TTC549 (cell line): ENCODE measurements at regions not wholly inside any gene's neighbourhood (a gene's known extent, or its start where the extent isn't known, plus 50 kb on each side); places are given as distances from the start of the nearest gene placed in this dataset.
"Not testable (repeated sequence)": the region's sequence is repeated elsewhere in the genome, so short reads cannot be mapped to it uniquely, and the experiment has no call there.

Source experiments
- FAIRE-seq: peaks from 2 replicates; lab custom pipeline; 2012; peaks lifted over from hg19 to GRCh38; lab: Jason Lieb, UNC

DNA sequence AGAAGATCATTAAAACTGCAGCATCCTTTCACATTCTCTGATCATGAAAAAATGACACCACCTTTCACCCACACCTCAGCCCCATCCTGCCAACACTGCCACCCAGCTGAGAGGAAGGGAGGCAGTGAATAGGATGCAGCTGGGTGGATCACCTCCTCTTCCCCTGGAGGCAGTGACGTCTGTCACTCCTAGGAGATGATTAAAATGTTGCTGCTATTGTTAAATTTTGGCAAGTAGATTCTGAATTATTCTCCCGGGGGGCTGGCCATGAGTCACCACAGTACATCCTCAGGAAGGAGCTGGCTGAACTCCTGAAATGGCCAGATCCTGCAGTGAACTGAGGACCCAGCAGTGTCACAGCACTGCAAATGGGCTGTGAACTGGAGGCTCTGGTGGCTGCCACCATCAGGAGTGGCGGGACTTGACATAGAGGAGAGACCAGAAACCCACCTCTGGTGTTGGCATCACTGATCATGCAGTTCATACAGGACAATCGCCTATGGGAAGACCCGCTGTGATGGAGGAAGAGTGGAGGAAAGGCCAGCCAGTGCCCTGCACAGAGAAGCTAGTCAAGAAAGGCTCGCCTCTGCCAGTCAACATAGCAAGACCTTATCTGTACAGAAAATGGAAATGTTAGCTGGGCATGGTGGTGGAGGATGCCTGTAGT lies 199.1 kb downstream of the FAM43A start:
- FAIRE-seq: no peak

DNA sequence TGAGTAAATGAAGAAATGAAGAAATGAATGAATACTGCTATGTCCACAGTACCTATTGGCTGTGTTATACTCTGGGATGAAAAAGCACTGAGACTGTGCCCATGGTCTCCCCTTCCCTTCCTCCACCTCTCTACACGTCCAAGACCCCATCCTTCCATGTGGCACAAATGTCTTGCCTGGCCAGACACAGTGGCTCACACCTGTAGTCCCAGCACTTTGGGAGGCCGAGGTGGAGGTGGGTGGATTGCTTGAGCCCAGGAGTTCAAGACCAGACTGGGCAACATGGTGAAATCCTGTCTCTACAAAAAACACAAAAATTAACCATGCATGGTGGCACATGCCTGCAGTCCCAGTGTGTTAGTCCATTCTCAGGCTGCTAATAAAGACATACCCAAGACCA lies 200.1 kb downstream of the FAM43A start:
- no peak for FAIRE-seq

DNA sequence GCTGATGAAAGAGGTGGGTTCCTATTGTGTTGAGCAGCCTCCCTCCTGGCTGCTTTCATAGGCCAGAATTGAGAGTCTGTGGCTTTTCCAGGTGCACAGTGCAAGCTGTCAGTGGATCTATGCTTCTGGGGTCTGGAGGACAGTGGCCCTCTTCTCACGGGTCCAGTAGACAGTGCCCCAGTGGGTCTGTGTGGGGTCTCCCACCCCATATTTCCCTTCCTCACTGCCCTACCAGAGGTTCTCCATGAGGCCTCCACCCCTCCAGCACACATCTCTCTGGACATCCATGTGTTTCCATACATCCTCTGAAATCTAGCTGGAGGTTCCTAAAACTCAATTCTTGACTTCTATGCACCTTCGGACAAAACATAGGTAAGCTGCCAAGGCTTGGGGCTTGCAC lies 201.2 kb downstream of the FAM43A start:
- FAIRE-seq: no peak

DNA sequence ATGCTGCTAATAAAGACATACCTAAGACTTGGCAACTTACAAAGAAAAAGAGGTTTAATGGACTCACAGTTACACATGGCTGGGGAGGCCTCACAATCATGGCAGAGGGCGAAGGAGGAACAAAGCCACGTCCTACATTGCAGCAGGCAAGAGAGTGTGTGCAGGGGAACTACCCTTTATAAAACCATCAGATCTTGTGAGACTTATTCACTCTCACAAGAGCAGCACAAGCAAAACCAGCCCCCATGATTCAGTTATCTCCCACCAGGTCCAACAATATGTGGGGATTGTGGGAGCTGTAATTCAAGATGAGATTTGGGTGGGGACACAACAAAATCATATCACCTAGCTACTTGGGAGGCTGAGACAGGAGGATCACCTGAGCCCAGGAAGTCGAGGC lies 202.4 kb downstream of the FAM43A start:
- FAIRE-seq: not testable (repeated sequence)

DNA sequence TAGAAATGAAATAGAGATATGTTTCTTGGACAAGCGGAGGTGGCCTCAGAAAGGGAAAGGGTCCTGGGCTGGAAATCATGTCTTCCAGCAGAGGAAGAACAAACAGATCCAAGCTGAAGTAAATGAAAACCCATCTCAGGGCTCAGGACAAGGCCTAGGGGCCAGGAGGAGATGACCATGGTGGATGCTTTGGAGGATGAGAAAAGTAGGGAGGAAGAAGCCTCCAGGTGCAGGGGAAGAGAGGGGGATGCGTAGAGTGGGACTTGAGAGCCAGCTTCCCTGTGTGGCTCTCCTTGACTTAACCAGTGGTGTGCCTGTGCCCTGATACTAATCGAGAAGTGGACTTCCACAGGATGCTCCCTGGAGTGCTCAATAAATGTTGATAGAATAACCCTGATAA lies 203.2 kb downstream of the FAM43A start:
- no peak for FAIRE-seq

DNA sequence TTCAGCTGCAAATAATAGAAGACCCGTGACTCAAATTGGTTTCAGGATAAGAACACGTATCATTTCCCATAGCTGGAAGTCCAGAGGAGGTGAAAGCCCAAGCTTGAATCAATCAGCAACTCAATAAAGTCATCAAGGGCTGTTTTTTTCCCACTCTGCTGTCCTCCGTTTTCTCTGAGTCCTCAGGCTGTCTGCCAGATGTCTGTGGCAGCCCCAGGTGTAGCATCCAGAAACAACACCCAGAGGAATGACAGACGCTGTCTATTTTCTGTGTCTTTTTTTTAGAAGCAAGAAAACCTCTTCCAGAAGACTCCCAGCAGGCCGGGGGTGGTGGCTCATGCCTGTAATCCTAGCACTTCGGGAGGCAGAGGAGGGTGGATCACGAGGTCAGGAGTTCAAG lies 204.4 kb downstream of the FAM43A start:
- no peak for FAIRE-seq

DNA sequence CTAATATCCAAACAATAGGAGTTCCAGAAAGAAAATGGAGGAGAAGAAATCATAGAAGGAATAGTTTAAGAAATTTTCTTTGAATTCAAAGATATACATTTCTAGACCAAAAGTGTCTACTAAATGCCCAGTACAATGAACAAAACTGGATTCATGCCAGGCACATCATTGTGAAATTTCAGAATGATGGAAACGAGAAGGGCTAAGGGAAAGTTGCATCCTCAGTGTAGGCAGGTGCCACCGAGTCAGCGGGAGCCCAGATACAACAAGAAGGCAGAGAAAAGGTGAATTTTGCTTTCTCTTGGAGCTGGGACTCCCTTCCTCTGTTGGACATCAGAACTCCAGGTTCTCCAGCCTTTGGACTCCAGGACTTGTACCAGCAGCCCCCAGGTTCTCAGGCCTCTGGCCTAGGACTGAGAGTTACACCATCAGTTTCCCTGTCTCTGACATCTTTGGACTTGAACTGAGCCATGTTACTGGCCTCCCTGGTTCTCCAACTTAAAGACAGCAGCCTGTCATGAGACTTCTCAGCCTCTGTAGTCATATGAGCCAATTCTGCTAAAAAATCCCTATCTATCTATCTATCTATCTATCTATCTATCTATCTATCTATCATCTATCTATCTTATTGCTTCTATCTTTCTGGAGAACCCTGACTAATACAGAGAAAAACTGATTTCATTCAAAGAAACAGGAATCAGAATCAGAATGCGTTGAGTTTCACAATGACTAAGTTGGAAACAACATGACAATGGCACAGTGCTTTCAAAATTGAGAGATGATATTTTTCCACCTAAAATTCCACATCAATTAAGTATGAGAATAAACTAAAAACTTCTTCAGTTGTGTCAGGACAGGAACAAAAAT lies 207.7 kb downstream of the FAM43A start:
- no peak for FAIRE-seq

DNA sequence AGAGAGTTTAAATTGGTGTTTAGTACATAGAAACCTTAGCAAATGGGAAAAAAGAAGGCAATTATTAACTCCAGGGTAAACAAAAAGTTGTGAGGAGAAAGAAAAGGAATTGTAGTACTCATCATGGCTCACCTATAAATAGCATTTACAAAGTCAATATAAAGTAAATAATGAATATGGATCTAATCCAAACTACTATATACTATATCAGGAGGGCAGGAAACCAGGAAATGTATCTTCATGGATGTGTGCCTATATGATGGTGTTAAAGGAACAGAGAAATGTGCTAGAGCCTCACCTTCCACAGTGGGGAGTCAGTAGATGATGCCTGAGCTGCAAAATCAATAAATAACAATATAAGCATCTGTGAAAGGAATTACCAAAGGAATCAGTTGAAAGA lies 208.9 kb downstream of the FAM43A start:
- FAIRE-seq: no peak

DNA sequence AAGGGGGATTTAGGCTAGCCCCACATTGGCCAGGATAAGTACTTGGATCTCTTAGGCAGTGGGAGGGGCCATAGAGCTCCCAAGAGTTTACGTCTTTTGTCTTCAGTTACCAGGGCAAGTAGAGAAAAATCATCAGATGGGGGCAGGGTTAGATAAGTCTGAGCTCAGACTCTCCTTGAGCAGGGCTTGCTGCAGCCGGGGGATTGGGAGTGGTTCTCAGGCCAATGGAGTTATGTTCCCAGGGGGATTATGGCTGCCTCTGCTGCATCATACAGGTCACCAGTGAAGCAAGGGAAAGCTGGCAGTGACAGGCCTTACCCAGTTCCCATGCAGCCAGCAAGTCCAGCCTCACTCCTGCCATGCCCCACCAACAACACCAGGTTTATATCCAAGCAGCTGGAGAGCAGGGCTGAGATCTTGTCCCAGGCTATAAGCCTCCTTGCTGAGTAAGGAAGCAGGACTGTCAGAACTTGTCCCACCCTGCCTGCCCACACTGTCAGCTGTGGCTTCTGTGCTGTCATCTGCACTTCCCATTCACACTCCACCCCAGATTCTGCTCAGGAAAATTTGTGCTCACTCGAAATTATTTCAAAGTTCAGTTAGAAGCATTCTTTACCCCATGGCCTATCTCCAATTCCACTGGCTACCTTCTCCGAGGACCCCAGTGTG lies 215.3 kb downstream of the FAM43A start:
- FAIRE-seq: no peak

DNA sequence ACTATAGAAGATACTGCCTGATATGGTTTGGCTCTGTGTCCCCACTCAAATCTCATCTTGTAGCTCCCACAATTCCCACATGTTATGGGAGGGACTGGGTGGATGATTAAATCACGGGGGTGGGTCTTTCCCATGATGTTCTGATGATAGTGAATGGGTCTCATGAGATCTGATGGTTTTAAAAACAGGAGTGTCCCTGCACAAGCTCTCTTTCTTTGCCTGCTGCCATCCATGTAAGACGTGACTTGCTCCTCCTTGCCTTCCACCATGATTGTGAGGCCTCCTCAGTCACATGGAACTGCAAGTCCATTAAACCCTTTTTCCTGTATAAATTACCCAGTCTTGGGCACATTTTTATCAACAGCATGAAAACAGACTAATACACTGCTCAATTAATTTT lies 217.8 kb downstream of the FAM43A start:
- not testable (repeated sequence) for FAIRE-seq

DNA sequence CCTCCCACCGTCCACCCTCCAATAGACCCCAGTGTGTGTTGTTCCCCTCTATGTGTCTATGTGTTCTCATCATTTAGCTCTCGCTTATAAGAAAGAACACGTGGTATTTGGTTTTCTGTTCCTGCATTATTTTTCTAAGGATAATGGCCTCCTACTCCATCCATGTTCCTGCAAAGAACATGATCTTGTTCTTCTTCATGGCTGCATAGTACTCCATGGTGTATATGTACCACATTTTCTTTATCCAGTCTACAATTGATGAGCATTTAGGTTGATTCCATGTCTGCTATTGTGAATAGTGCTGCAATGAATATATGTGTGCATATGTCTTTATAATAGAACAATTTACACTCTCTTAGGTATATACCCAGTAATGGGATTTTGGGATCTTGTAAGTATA lies 219.3 kb downstream of the FAM43A start:
- not testable (repeated sequence) for FAIRE-seq

DNA sequence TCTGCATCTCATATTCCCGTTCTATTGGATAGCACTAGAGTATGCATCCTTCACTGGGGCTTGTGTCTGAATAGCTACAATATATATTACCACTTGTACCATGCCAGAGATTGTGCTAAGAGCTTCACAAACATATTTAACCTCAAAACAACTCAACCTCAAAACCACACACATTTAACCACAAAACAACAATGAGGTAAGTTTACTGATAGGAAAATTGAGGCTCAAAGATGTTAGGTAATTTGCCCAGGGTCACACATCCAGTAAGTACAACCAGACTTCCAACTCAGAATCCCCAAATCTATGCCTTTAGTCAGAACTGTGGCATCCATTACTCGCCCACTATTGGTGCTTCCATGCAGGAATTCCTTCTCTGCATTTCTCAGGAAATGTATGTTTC lies 220.0 kb downstream of the FAM43A start:
- no peak for FAIRE-seq

DNA sequence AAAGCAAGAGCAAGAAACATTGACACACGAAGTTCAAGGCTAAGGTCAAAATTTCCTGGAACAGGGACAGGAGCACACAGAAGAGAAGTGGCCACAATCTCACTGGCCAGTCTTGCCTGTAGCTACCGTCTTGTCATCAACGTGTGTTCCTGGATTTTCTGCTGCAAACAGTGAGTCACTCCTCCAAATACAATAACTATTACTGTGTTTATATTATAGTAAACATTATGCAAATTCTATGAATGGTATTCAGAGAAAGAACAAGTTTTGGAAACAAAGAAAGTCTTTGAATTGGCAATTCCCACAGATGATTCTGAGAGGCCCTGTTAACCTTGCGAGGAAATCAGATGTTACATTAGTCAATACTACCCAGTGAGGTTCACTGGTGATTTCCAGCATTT lies 220.5 kb downstream of the FAM43A start:
- no peak for FAIRE-seq

DNA sequence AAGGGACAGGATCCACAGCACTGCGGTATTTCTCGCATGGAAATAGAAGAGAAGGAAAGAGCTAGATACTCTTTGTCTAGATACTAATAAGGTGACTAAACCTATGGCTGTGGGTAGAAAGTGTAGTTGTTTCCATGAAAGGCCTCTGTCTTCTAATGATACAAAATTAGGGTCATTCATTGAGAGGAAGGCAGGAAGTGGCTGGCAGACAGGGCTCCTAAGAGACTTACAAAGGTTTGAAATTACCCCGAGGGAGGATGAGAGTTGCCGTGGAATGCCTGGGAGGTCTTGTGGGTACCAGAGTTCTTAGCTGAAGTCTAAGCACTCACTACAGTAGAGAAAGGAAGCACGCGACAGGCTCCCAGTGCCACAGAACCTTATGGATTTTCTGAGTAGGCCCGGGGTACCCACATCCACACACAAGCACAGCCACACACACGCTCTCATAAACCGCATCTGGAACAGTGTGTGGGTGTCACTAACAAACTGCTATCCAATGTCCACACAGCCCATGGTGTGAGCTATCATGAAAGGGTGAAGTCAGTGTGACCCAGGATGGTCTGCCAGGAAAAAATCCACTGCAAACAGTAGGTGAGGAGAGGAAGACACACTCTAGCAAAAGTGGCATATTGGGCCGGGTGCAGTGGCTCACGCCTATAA lies 221.4 kb downstream of the FAM43A start:
- FAIRE-seq: no peak

DNA sequence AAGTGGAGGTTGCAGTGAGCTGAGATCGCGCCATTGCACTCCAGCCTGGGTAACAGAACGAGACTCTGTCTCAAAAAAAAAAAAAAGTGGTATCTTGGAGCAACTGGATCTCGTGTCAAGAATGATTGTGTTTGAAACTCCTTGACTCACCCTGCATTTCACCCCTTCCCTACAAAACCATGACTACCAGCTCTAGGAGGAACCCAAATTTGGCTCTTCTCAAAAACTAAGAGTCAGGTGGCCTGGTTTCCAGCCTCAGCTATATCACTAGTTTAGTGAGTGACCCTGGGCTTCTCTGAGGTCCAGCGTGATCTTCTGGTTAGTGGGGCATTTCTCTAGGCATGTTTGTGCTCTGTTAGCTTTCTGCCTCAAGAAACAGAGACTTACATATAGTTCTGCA lies 222.1 kb downstream of the FAM43A start:
- no peak for FAIRE-seq

DNA sequence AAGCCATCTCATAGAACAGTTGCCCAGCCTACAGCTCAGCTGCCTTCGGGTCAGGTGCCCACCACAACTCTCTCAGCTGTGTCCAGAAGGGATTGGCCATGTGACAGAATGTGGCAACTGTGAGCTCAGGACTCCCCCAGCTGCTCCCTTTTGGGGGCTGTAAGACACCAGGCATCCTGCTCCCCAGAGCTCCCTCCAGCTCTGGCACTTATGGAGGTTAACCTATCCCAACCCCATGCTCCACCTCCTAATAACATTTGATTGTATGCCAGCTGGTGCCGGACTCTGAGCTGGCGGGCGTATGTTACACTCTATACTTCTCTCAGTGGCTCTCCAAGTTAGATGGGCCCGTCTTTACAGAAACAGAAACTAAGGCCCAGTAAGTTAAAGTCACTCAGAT lies 222.8 kb downstream of the FAM43A start:
- no peak for FAIRE-seq

DNA sequence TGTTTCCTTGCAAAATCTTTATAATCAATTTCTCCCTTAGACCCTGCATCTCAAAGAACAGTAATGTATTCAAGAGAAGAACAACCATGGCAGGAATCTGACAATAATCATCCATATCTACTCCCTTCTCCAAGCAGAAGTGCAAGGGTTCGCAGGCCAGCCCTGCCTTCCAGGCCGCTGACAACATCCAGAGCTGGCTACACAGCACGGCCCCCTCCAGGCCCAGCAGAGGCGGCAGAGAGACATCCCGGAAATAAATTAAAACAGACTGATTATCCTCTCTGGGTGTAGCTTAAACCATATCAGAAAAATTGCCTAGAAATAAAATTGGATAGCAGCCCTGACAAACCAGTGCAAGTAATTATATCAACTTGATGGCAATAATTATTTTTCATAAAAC lies 223.3 kb downstream of the FAM43A start:
- no peak for FAIRE-seq

DNA sequence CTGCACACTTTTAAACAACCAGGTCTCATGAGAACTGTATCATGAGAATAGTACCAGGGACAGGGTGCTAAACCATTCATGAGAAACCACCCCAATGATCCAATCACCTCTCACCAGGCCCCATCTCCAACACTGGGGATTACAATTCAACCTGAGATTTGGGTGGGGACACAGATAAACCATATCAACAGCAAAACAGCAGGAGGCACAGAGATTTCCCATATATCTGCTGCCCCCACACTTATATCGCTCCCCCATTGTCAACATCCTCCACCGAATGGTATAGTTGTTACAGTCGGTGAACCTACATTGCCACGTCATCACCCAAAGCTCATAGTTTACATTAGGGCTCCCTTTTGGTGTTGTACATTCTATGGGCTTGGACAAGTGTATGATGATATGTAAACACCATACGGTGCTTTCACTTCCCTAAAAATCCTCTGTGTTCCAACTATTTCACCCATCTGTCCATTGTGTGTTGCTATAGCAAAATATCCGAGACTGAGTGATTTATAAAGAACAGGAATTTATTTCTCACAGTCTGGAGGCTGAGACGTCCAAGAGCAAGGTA lies 224.8 kb downstream of the FAM43A start:
- no peak for FAIRE-seq

DNA sequence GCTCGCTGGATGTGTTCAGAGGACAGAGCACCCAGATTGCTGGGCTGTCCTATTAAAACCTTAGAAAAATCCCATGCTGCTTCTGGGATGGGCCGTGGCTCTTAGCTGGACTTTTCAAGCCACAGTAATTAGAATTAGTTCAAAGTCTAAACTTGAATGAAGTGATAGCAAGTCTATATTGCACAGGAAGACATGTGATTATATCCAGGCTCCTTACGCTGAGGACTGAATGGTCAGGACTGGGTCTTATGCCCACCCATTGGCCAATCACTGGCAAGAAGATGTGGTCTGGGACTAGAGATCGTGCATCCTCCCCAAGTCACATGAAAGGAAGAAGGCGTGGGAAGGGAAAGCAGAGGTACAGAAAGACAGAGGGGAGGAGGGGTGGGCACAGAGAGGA lies 227.6 kb downstream of the FAM43A start:
- FAIRE-seq: no peak

DNA sequence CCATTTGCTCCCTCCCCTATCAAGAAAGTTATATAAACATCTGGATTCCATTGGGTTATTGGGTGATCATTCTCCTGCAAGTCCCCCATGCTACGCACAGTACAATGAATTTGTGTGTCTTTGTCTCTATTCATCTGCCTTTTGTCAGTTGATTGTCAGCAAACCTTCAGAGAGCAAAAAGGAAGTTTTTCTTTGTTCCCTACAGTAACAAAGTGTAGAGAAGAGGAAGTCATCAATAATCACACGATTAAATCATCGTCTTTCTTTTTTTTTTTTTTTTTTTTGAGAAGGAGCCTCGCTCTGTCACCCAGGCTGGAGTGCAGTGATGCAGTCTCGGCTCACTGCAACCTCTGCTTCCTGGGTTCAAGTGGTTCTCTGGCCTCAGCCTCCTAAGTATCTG lies 239.2 kb downstream of the FAM43A start:
- not testable (repeated sequence) for FAIRE-seq

DNA sequence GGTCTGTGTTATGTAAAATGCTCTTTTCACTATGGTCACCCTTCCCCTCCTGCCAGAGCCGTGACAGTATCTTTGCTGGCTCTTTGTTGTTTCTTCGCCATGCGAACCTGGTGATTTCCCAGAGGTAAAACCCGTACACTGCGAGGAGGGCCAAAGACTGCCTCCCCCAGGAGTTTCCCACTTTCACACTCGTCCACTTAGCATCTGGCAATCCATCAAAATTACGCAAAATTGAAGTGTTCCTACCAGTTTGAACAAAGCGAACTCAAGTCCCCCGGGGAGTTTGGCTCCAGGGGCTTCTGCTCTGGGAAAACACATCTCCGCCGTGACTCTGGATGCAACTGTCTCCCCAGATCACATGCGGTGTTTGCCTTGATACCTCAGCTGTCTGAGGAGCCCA lies 239.9 kb downstream of the FAM43A start:
- FAIRE-seq: no peak

DNA sequence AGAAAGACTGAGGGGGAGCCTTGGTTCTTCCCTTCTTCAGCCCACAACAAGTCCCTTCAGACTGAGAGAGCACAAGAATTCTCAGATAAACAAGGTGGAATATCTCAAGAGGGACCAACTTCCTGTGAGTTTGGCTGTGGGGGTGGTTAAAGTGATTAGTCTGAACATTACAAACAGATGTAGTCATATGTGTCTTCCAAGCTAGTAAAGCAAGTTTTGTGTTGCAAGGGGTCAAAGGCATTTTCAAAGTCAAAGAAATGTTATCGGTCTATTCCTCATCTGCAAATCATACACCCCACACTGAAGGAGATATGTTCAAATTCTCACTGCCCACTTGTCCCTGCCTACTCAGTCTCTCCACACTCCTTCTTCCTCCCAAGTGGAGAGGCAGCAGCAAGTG lies 242.5 kb downstream of the FAM43A start:
- no peak for FAIRE-seq
